HG03442 (cell line): ENCODE measurements at regions not wholly inside any gene's neighbourhood (a gene's known extent, or its start where the extent isn't known, plus 50 kb on each side); places are given as distances from the start of the nearest gene placed in this dataset.

Source experiments
- ATAC-seq: cut with Tn5 transposase; IDR thresholded peaks from one replicate; pipeline ENCODE4 v1.9.1; 2021; ENCODE audit warnings: mild to moderate bottlenecking, moderate library complexity; ENCODE audit not compliant: unreplicated experiment

DNA sequence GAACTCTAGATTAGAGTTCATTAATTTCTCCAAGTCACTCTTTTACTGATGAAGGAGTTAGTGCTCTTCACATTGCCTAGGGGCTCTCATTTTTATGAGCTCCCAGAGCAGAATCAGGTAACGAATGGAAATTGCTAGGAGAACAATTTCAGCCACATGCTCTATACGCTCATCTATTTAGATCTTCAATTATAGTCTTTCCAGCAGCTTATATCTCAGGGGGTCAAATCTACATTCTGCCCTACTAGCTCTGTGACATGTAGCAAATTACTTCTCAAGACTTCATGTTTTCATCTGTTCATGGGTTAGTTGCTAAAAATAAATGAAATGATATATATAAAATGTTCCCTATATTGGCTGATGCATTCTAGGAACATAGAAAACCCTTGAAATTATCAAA, 183.6 kb downstream of the PLPP3 start:
- no peak for ATAC-seq

DNA sequence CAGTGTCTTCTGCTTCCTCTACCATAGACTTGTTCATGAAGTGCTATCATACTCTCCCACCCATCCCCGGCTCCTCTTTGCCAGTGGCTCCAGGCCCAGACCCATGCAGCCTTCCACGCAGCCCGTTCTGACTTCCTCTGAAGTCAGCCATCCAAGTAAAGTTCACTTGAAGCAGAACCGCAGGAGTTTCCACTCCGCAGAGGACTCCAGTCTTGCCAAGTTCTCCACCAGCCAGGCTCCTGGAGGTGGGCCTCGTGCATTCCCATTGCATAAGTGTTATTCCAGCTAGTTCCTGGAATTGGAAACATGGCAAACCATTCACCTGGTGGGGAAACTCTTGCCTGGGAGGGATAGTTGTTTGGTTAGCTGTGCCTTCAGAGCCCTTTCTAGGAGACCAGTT, 185.1 kb downstream of the PLPP3 start:
- ATAC-seq, result no peak

DNA sequence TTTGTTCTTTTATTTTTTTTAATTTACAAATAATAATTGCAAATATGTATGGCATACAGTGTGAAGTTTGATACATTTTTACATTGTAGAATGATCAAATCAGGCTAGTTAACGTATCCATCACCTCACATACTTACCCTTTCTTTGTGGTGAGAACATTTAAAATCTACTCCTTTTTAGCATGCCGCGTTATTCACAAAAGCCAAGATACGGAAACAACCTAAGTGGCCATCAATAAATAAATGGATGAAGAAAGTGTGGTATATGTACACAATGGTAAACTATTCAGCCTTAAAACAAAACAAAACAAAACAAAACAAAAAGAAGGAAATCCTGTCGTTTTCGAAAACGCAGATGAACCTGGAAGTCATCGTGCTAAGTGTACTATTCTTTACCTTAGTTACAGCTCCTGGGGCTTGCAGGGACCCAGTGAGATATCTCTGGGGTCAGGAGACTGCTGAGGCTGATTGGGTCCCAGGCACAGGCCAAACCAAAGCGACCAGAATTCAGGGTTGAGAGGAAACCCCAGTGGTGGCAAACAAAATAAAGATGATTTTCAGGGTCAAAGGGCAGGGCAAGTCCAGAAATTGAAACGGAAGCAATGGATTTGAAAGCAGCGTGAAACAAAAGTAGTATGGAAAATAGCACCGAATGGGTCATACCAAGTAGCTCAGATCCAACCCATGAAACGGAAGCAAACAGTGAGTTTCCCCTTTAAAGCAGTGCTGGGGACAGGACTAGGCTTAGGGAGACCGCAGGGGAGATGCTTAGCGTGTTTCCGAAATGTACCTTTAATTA, 188.2 kb downstream of the PLPP3 start:
- ATAC-seq, result no peak

DNA sequence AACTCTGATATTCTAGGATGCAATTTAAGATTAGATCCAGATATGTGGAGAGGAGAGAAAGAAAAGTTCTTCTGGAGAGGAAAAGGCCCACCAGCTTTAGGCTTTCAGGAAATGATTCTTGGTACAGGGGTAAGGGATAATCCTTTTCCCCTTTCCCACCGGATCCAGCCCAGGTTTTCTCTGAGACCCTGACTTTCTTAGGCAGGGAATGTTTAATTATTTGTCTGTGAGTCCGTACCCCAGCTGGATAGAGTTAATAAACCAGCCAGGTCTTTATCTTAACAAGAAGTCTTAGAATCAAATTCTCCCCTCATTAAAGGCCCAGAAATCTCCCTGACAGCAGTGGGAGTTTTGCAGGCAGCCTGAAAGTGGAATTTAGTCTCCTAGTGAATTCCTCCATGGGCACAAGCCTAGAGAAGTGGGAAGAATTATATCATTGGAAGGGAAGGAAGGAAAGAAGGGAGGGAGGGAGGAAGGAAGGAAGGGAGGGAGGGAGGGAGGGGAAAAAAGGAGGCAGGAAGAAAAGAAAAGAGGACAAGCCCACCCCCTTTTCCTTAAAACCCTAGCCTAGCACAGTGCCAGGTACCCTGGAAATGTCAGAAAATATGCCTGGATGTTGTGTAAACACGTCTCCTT, 189.0 kb downstream of the PLPP3 start:
- ATAC-seq, result no peak

DNA sequence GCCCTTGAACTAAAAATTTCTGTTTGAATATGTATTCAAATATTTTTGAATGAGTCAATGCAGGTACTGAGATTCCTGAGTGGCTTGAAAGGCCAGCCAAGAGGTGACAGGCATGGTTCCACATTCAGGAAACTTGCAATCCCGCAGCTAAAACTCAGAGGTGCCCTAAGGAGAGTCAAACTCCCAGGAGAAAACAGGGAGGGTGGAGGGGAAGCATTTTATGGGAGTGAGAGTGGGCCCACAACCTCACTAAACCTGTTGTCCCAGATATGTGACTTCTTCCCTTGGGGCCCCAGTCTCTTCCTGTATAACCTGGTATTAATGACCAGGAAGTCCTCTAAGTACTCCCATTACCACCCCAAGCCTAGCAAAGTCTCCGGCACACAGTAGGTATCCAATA, 189.6 kb downstream of the PLPP3 start:
- no peak for ATAC-seq

DNA sequence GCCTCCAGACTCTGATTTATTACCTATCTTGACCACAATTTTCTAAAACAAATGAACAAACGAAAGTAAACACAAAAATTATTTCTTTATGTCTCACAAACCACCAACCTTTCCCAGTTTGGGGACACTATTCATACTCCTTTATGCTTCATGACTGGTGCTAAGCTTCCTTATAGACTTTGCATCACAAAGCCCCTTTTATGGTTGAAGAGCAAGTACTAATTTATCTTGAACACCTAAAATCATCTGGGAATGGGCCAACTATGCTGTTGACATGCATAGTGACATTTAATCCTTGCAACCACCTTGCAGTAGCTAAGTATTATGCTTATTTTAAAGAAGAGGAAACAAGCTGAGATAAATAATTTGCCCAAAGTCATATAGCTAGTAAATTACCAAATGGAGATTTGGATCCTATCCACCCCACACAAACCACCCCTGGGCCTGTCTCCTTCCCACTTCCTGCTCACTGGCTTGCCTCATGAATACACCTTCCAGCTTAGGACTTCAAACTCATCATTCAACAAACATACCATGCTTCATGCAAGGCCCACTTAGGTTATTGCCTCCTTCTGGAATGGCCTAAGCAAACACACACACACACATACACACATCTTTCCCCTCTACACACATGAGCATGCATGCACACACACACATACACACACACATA, 192.2 kb downstream of the PLPP3 start:
- ATAC-seq, result no peak

DNA sequence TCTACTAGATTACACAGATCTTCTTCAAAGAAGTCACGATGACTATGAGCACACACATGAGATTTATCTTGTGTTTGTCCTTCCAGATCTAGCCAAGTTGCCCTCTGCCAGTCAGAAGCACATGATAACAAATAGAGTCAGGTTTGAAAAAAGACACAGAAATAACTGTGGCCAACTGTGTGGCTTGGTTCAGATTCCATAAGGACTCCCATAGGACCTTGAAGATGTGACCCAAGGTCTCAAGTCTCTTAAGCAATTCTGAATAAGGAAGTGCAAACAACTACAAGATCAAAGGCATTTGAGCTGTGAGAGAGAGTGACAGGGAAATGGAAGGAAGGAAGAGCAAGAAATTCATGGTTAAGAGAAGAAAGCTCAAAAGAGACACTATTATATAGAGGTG, 194.0 kb downstream of the PLPP3 start:
- no peak for ATAC-seq

DNA sequence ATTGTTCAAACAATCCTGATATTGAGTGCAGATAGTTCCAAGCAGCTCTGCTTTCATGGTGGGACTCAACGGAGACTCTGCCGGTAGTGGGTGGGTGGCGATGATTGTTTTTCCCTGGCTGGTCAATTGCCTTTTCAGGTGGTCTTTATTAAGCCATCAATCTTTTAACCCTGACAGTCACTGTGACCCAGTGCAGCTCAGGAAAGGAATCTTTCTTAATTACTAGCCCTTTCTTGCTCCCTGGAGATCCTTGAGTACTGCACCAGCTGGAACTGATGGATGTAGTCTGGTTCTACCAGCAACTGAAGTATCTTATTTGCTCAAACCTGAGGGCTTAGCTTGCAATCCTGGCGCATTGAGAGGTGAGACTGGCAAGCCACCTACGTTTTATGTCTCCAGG, 196.4 kb downstream of the PLPP3 start:
- no peak for ATAC-seq

DNA sequence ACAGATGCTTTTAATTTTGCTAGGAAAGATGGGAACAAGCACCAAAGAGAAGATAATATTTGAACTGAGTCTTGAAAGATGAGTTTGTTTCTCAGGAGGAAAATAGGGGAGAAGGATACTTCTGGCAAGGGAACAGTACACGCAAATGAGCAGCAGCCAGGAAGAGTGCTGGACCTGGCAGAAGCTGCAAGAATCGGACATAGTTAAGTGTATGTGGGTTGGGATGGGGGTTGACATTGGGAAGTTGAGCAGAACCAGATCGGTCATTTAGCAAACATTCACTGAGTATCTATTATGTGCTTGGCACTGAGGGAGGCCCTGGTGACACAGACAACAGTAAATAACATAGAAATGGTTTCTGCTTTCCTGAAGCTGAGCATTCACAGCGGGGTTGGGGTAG, 198.8 kb downstream of the PLPP3 start:
- ATAC-seq, result no peak

DNA sequence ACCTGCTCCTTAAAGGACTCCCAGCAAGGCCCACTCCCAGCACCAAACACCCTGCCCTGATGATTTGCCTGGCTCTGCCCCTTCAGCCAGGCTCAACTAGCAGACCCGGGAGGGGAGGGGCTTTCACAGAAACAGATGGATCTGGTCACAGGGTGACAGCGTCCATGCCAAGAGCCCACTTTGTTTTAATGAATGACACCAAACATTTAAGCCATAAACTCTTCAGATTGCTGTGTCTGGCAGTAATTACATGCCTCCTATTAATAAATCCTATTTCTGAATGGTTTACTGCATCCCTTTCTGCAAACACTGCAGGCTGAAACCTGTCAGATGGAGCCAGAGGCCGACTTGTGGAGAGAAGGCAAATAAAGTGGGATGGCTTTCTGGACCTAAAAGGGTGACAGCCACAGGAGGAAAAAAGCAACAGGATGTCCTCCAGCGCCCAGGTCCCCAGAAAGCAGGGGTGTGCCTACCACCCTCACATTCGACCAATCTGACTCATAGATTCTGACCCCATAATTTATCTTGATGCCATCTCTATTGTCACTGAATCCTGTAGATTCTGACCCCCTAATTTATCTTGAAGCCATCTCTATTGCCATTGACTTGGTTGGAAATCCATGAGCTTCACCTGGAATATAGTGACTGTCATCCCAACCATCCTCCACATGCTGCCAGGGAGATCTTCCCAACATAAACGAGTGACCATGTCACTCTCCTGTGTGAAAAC, 200.9 kb downstream of the PLPP3 start:
- ATAC-seq, result no peak

DNA sequence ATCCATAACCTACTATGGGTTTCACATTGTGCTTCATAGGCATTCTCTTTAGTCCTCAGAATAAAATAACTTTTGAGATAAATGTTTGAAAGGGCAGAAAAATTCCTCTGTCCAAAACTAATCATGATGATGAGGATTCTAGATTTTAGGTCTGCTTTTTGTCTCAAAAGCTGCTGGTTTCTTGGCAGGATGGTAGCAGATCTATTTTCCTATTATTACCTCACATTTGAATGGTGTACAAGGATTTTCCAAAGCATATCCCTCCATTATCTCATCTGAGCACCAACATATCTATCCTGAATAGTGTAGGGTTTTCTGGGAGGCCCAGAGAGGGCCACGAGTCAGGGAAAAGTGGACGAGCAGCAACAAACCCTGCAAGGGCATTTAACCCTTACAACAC, 201.9 kb downstream of the PLPP3 start:
- ATAC-seq, result no peak

DNA sequence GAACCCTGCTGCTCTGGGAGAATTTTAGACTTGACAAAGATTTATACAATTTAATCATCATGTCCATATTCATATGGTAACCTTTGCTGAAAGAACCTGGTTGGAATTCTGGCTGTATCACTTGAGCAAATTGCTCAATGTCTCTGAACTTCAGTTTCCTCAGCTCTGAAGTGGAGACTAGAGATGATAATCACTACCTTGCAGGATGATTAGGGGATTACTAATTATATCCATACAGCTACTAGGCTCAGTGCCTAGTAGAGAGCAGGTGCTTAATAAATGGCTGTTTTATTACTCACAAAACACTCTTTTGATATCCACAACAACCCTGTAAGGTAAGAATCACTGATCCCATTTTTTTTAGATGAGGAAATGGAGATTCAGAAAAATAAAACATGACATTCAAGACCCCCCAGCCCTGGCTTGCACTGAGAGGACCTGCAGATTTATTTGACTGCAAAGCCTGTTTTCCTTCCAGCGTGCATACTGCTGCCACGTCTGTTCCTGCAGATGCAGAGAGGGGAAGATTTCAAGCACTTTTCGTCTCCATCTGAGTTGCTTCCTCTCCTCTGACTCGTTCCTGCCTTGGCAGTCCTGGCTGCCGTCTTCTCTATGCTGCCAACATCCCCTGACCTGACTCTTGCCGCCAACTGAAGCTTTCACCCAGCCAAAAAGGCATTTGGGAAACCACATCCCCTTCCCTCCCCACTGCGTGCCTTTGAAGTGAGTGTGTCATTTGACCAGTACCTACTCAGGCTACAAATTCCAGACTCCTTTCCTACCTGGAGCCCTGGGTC, 203.0 kb downstream of the PLPP3 start:
- no peak for ATAC-seq

DNA sequence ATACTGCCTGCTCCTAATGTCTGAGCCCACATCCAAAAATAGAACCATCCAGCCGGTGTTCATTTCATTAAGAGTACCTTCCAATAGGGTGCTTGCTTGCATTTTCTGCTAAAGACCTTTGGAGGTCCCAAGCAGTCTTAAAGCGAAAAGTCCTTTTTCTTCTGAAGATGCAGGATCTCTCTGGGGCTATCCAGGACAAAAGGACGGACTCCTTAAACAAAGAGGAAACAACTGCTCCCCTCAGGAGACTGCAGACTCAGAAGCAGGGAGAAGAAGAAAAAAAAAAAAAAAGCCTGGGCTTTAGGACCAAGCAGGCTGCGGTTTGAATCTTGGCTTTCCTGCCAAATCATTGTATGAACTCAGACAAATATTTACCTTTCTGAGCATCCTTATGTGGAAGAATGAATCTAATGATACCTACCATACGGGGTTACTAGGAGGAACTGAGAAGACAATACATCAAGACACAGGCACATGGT, 204.0 kb downstream of the PLPP3 start:
- no peak for ATAC-seq

DNA sequence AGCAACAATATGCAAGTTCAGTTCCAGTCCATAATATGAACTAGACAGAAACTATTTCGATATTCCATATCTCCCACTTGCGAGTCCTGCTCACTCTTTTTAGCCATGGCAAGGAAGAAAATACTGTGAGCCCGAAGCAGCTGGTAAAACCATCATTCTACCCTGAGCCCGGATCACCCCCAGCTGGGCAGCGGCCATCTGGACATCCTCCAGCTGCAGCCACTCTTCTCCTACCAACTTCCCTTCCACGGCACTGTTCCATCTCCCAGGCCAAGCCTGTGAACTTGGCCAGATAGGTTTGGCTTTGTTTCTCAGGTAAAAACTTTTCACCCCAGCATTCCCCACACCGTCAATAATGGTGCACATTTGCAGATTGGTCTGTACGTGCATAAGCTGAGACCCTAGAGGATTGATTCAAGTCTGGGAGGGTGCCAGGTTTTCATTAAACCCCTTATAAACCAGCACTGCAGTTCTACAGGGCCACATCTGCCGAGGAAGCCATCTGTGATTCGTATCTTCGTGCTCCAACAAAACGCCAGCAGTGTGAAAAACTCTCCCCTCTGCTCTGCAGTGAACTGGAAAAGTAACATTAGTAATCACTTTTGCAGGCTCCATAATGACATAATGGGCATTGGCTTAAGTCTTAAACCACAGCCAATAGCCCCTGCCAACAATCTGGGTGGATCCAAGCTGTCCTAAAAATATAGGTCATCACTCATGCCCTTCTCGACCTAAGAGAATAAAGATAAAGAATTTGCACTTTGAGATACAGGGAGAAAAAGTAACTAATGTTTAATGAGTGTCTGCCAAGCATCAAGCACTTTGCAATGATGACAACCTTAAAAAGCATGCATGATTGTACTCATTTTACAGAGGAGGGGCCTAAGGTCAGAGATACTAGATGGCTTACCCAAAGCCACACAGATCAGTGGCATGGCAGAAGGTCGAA, 205.1 kb downstream of the PLPP3 start:
- no peak for ATAC-seq

DNA sequence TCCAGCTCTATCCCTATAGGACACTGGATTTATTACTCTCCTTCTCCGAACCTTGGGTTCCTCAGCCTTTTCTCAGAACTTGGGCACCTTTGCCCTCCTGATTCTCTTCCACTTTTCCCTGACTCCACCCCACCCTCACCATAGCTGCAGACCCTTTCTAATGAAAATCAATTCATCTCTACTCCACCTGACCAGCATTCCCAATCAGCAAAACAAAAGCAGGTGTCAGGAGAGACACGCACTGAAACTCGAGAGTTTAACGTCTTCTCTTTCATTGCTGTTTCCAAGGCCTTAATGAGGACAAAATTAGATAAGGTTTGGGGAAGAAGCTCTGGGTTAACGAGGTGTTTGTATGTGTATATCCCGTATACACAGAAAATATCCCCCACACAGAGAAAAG, 208.8 kb downstream of the PLPP3 start:
- ATAC-seq, result no peak

DNA sequence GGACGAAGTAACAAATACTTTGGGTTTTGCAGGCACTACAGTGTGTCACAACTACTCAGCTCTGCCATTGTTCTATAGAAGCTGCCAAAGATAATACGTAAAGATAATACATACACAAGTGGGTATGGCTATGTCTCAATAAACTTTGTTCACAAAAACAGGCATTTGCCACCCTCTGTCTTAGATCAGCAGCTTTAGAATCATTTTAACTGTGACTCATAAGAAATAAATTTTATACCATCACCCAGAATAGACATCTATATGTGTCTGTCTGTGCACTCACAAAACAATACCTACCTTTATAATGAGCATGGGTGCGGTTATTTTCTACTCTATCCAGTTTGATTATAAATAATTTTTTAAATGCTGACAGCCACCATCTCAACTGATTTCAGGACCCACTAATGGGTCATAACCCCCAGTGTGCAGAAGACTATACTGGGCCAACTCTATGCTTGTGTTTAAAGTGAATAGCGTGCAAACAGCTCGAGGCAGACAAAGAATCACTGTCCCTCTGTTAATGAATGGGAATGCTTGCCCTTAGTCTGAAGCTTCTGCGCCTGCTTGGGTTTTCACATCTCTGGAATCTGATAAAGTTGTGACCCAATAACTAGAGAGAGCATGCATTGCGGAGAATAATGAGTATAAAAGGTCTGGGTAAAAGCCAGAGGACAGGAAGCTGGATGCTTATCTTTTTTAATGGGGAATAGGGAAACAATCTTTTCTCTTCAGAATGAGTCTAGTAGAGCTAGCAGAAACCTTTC, 216.2 kb downstream of the PLPP3 start:
- ATAC-seq, result no peak

DNA sequence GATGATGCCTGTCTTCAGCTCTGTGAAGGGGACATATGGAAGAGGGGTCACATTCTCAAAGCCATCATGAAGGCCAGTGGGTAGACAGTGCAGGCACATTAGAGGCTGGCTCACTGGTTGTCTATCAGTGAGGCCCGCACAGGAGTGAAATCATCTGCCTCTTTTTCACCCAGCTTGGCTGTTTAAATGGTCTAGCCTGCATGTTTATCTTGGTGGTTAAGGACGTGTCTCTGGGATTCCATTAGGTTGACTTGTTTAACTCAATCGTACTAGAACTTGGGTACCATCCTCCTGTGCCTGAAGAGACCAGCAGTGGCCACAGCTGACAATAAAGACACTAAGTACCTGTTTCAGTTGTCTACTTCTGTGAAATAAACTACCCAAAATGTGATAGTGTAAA, 219.3 kb downstream of the PLPP3 start:
- ATAC-seq, result no peak

DNA sequence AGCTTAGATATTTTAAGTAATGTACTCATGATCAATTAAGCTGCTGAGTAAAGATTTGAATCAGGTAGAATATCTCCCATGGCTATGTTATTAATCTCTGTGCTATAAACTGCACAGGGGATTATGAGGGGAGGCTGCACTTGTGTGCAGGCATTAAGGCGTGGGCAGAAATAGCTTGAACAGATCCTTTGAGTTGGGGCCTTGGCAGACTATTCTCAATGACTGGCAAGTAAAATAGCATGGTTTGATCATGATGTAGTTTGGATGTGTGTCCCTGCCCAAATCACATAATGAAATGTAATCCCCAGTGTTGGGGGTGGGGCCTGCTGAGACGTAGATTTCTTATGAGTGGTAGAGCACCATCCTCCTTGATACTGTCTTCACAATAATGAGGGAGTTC, 220.3 kb downstream of the PLPP3 start:
- no peak for ATAC-seq
